DMS79 (cell line): ENCODE measurements at regions not wholly inside any gene's neighbourhood (a gene's known extent, or its start where the extent isn't known, plus 50 kb on each side); places are given as distances from the start of the nearest gene placed in this dataset.
A peak's percentile ranks its signal among the peaks of the same experiment; 100 is the strongest.
"Not testable (repeated sequence)": the region's sequence is repeated elsewhere in the genome, so short reads cannot be mapped to it uniquely, and the experiment has no call there.

Source experiments
- DNase-seq: peaks from one replicate; lab custom pipeline; 2025; lab: John Stamatoyannopoulos, UW

GRCh38 chr12:33033999-33034398 lies 137.4 kb upstream of the PKP2 start:
- DNase-seq, result not testable (repeated sequence)

DNA sequence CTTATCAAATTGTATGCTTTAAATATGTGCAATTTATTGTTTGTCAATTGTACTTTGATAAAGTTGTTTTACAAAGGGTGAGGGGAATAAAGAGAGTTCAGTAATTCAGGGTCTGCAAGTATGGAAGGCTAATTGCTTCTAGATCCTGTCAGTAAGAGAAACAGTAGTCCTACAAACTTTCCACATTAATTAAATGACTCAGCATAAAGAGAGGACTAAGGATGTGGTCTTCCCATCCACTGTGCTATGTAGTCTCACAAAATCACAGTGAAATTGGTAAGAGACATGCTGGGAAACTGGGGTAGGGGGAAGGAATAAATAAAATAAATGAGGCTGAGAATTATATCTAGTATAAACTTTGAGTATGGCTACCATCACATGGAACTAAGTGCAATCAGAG lies 130.2 kb upstream of the PKP2 start:
- no peak for DNase-seq

DNA sequence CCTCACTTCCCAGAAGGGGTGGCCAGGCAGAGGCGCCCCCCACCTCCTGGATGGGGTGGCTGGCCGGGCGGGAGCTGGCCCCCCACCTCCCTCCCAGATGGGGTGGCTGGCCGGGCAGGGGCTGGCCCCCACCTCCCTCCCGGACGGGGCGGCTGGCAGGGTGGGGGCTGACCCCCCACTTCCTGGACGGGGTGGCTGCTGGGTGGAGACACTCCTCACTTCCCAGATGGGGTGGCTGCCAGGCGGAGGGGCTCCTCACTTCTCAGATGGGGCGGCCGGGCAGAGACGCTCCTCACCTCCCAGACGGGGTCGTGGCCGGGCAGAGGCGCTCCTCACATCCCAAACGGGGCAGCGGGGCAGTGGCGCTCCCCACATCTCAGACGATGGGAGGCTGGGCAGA lies 126.1 kb upstream of the PKP2 start:
- not testable (repeated sequence) for DNase-seq

- not testable (repeated sequence) for DNase-seq
Measured at GRCh38 chr12:33017029-33017428, 120.5 kb upstream of the PKP2 start.

GRCh38 chr12:33012226-33012625 lies 115.6 kb upstream of the PKP2 start:
- no peak for DNase-seq

- DNase-seq, result no peak
Measured at GRCh38 chr12:33006106-33006505, 109.5 kb upstream of the PKP2 start.

- DNase-seq, result no peak
Measured at GRCh38 chr12:33000016-33000415, 103.4 kb upstream of the PKP2 start.

DNA sequence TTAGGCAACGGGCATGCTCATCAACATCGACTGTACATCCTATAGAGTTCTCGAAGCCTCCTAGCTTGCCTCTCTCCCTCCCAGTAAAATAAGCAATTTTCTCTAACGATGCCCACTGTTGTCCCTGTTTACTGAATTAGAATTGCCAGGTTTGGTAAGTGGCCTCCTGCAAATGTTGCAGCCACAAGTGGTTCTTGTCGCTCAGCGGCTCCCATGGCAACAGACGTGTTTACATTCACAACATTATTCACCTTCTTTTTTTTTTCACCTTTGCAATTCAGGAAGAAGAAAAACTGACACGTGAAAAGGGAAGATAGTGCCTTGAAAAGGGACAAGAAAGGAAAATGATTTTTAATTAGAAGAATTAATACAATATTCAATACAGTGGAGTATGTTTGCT lies 100.9 kb upstream of the PKP2 start:
- DNase-seq, result peak; percentile 7

GRCh38 chr12:32995623-32996022 lies 99.0 kb upstream of the PKP2 start:
- no peak for DNase-seq

DNA sequence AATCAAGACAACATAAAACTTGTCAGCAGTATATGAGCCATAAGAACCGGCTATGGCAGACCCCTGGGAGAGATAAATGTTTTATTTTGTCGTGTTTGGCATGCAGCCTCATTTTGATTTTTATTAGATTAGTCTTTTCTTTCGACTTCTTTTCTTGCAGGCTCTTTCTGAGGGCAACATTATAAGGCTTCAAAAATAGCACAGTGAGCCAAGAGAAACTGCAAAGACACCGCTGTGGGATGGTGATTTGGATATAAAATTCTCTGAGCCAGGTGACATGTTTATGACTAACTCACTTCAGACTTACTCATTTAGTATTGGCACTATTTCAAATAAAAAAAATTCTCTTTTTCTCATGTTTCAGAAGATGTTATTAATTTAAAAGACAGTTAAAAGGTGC lies 96.8 kb upstream of the PKP2 start:
- DNase-seq, result no peak

GRCh38 chr12:32989705-32990104 lies 93.1 kb upstream of the PKP2 start:
- no peak for DNase-seq

DNA sequence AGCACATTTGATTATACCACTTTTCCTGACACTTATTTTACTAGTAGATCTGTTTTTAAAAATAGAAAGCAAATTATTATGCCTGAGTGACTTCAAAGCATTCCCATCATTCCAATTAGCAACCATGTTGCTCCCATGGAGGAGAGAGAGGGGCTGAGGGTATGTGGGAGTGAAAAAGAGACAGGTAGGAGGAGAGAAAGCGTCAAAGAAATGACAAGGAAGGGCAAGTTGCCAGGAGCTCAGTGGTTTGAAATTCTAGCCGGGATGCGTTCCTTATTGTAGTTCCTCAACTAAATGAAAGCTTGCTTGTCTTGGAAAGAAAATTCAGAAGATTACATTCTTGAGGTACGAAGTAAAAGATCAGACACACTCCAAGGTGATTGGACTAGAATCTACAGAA lies 92.4 kb upstream of the PKP2 start:
- DNase-seq, result no peak

DNA sequence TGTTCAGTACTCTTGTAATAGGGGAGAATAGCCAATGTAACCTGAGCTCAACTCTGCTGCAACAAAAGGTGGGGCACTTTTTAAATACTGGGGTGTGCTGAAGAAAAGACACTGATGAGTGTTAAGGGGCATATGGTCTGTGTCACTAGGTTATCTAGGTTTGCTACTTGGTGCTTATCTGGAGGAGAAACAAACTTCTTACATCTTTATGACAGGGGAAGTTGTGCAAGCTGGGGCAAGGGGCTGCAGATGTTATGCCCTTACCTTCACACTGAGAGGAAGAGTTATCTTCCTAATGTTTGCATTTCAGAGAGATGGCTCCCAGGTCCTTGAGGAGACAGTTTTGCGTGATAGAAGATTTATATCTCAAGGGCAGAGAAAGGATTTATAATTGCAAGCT lies 90.9 kb upstream of the PKP2 start:
- no peak for DNase-seq

- no peak for DNase-seq
Measured at GRCh38 chr12:32983968-32984367, 87.4 kb upstream of the PKP2 start.

DNA sequence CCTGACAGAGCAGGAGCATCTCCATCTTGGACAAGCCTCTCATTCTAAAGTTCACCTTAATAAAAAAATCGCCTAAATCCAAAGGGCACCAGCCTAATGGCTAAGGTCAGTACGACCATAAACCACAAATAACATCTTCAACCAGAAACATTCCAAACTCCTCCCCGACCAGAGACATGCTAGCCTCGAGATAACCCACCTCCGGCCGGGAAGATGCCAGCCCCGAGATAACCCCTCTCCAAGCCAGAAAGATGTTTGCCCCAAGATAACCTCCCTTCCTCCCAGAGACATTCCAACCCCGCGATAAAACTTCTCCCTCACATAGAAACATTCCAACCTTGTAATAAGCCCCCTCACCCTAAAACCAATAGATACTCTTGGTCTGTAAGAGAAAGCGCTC lies 86.8 kb upstream of the PKP2 start:
- no peak for DNase-seq

DNA sequence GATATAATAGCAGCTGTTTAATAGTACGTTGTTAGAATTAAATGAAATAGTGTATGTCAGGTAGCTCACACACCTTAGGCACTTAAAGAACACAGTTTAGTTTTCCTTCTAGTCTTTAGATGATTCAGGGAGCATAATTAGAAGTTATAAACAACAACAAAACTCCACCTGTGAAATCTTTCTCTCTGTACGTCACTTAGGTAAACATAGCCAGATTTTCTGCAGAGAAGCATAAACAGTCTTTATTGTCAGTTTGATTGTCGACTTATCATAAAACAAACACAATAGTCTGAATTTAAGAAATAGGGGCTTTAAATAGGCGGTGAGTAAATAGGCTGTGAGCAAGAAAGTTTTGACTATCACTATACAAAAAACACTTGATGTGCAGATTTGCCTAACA lies 84.6 kb upstream of the PKP2 start:
- no peak for DNase-seq

- DNase-seq, result no peak
Measured at GRCh38 chr12:32975122-32975521, 78.5 kb upstream of the PKP2 start.

GRCh38 chr12:32970465-32971110 lies 74.0 kb upstream of the PKP2 start:
- no peak for DNase-seq

DNA sequence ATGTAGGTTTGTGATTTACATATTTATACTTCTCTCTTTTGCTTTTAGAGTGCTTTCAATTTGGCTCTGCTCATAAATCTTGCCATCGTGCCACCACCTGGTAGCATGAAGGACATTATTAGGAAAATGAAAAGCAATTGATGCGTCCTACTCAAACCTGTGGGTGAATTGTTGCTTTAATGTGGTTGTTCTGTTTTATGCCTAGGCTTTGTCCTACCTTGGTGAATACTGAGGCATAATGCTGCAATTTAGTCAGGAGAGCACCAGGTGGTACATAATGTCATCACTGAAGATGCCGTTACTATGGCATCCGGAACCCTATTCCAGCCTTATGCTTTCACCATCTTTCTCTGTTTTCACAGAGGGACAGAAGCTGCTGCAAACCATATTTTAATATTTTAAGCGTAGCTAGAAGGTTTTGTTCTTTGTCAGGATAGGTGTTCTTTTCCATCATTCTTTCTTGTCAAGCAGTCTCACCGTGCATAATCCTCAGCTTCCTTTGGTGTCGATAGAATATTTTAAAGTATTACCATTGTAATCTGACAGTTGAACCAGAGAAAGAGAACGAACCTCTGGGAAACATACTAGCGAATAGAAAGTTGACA lies 68.5 kb upstream of the PKP2 start:
- no peak for DNase-seq

DNA sequence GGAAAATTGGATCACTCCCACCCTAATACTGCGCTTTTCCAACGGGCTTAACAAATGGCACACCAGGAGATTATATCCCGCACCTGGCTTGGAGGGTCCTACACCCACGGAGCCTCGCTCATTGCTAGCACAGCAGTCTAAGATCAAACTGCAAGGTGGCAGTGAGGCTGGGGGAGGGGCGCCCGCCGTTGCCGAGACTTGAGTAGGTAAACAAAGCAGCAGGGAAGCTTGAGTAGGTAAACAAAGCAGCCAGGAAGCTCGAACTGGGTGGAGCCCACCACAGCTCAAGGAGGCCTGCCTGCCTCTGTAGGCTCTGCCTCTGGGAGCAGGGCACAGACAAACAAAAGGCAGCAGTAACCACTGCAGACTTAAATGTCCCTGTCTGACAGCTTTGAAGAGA lies 59.8 kb upstream of the PKP2 start:
- not testable (repeated sequence) for DNase-seq

DNA sequence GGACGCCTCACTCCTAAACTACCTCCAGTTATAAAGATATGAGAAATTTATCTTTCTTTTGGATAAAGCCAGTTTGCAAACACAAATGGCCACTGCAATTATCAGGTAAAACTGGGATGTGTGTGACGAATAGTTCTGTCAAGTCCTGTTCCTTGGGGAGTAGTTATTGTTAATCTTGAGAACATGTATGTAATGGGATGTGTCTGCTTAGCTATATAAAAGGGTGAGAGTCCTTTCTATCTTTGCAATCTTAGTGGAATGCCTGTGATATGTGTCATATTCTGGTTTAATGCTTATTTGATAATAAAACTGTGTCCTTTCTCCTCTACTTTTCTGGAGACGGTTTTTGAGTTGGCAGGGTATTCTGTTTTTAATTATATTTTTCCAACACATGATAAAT lies 56.1 kb upstream of the PKP2 start:
- DNase-seq, result no peak

- DNase-seq, result no peak
Measured at GRCh38 chr12:32949815-32950214, 53.2 kb upstream of the PKP2 start.

- no peak for DNase-seq
Measured at GRCh38 chr12:32947206-32948067, 50.9 kb upstream of the PKP2 start.
